ENCODE measurements at regions not wholly inside any gene's neighbourhood (a gene's known extent, or its start where the extent isn't known, plus 50 kb on each side); places are given as distances from the start of the nearest gene placed in this dataset.
"Not testable (repeated sequence)": the region's sequence is repeated elsewhere in the genome, so short reads cannot be mapped to it uniquely, and the experiment has no call there.

GRCh38 chr4:3381208-3381607 lies 60.6 kb upstream of the HGFAC start:
- peaks cover 22% of the 10 kb centered on the region for H3K9me3 ChIP-seq (ENCODE audit: insufficient read depth, low read depth, low read length)
- WGBS: 83% methylated on average over 5 of the region's 5 CpGs

DNA sequence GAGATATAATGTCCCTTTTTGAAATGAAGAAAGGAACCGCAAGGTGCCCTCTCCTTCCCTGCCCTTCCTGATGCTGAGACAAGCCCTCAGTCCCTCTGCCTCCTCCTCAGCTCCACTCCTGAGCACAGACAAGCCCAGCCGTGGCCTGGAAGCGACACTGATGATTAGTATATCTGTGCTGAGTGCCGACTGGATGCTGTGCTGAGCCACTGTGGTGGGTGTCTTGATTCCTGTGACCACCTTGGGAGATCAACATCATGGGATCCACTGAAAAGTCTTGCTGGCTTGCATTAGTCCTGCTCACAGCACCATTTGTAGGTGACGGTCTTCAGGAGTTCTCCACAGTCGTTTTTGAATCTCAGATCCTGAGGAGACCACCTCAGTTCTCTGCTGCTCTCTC lies 59.5 kb upstream of the HGFAC start:
- Histone ChIP-seq H3K27ac (ENCODE audit: low read depth, low read length) (no peak overlapping the region), H3K9ac (ENCODE audit: low read depth, low read length) (no peak overlapping the region), H3K27me3 (ENCODE audit: insufficient read depth, low read length) (no peaks in the 10 kb centered on the region), H3K4me1 (ENCODE audit: insufficient read depth, low read length) (peaks cover 7% of the 10 kb centered on the region; the same call in 1 of the 2 replicates), H3K36me3 (ENCODE audit: insufficient read depth, low read length) (no peaks in the 10 kb centered on the region; the same call in 1 of the 2 replicates), H3K9me3 (ENCODE audit: insufficient read depth, low read depth, low read length) (peaks cover 22% of the 10 kb centered on the region), H3K4me3 (ENCODE audit: low read length) (no peak overlapping the region)
- WGBS: 91% methylated on average over 6 of the region's 6 CpGs

More at GRCh38 chr4:3381208-3381607, 60.6 kb upstream of the HGFAC start:
- not testable (repeated sequence) for H3K4me3 ChIP-seq (ENCODE audit: low read length); H3K36me3 ChIP-seq (ENCODE audit: insufficient read depth, low read length); H3K27ac ChIP-seq (ENCODE audit: low read depth, low read length); H3K4me1 ChIP-seq (ENCODE audit: insufficient read depth, low read length); H3K9ac ChIP-seq (ENCODE audit: low read depth, low read length); H3K27me3 ChIP-seq (ENCODE audit: insufficient read depth, low read length)

DNA sequence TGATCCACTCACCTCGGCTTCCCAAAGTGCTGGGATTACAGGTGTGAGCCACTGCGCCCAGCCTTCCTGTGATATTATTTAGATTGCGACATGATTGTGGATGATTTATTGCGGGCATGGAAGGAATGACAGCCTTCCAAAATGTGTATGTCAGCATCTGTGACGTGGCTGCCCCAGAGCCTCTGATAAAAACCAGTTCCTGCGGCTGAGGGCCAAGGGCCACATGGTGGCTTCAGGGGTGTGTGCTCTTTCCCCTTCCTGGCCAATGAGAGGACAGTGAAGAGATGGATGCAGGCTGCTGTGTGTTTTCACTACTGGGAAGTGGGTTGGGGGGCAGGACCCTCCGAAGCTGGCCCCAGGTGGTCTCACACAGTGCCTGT lies 57.4 kb upstream of the HGFAC start:
- peaks cover 18% of the 10 kb centered on the region for H3K9me3 ChIP-seq (ENCODE audit: insufficient read depth, low read depth, low read length)
- no peak overlapping the region for H3K4me3 ChIP-seq (ENCODE audit: low read length)
- H3K27ac ChIP-seq (ENCODE audit: low read depth, low read length): no peak overlapping the region
- no peaks in the 10 kb centered on the region for H3K36me3 ChIP-seq (ENCODE audit: insufficient read depth, low read length)
- peaks cover 25% of the 10 kb centered on the region for H3K4me1 ChIP-seq (ENCODE audit: insufficient read depth, low read length)
- 91% methylated on average over 7 of the region's 7 CpGs for WGBS
- no peaks in the 10 kb centered on the region for H3K27me3 ChIP-seq (ENCODE audit: insufficient read depth, low read length)
- H3K9ac ChIP-seq (ENCODE audit: low read depth, low read length): no peak overlapping the region

DNA sequence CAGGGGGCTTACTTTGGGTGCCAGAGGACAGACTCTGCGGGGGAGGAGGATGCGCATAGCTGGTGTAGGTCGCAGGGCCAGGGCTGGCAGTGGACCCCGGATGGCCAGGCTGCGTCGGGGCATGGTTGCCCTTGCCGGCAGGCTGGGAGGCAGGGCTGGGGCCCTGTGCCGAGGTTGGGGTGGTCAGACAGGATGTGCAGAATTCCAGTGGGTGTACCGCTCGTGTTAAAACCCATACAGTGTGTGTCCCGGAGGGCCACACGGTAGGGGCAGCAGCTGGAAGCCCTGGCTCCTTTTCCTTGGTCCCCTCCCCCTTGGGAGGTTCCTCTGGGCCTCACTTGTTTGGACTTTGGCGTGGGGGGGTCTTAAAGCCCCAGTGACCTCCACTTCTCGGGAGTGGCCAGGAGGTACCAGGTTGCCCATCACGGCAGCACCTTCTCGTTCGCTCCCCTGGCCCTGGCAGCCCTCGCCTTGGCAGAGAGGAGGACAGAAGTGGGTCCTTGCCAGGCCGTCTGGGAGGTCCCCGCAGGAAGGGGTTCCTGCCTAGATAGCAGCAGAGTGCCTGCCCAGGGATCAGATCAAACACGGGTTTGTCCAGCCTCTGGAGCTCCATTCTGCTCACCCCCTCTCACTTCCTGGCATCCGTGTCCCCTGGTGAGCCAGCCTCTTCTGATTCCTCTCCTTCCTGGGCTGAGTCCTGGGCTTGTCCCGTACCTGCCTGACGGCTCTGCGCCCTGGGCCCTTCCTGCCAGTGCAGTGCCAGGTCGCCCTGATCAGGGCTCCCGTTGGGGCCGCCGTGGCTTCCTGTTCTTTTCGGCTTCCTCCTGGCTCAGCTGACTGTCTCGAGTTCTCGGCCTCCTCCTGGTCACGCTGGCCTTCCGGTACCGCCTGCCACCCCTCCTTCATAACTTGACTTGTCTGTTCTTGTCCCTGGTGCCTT lies 56.7 kb upstream of the HGFAC start:
- Histone ChIP-seq H3K27me3 (ENCODE audit: insufficient read depth, low read length) (no peaks in the 10 kb centered on the region), H3K27ac (ENCODE audit: low read depth, low read length) (no peak overlapping the region), H3K9me3 (ENCODE audit: insufficient read depth, low read depth, low read length) (peaks cover 11% of the 10 kb centered on the region), H3K36me3 (ENCODE audit: insufficient read depth, low read length) (no peaks in the 10 kb centered on the region), H3K4me3 (ENCODE audit: low read length) (no peak overlapping the region), H3K4me1 (ENCODE audit: insufficient read depth, low read length) (peaks cover 25% of the 10 kb centered on the region), H3K9ac (ENCODE audit: low read depth, low read length) (no peak overlapping the region)
- 91% methylated on average over 35 of the region's 35 CpGs for WGBS

GRCh38 chr4:3385711-3386420 lies 55.9 kb upstream of the HGFAC start:
- peaks cover 3% of the 10 kb centered on the region; the same call in 1 of the 2 replicates for H3K9me3 ChIP-seq (ENCODE audit: insufficient read depth, low read depth, low read length)
- no peaks in the 10 kb centered on the region for H3K36me3 ChIP-seq (ENCODE audit: insufficient read depth, low read length)
- no peak overlapping the region for H3K4me3 ChIP-seq (ENCODE audit: low read length)
- no peaks in the 10 kb centered on the region for H3K27me3 ChIP-seq (ENCODE audit: insufficient read depth, low read length)
- H3K27ac ChIP-seq (ENCODE audit: low read depth, low read length): no peak overlapping the region
- 93% methylated on average over 21 of the region's 21 CpGs for WGBS
- peaks cover 33% of the 10 kb centered on the region for H3K4me1 ChIP-seq (ENCODE audit: insufficient read depth, low read length)
- H3K9ac ChIP-seq (ENCODE audit: low read depth, low read length): no peak overlapping the region

DNA sequence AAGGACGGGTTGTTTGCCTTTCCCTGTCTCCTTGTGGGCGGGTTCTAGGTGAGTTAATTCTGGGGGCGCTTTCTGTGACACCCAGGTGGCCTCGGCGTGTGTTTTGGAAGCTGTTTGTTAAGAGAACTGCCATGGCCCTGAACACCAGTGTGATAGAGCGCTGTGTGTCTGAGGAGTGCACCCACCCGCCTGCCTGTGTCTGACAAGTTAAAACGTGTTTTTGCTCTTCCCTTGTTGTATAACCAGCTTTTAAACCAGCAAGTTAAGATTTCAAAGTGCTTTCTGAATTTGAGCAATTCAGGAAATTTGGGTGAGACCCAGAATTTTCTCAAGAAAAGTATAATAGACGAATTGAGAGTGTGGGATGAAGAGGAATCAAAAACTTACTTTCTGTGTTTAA lies 55.2 kb upstream of the HGFAC start:
- WGBS: 87% methylated on average over 9 of the region's 9 CpGs
- no peak overlapping the region for H3K9ac ChIP-seq (ENCODE audit: low read depth, low read length)
- no peaks in the 10 kb centered on the region for H3K9me3 ChIP-seq (ENCODE audit: insufficient read depth, low read depth, low read length)
- no peak overlapping the region for H3K27ac ChIP-seq (ENCODE audit: low read depth, low read length)
- H3K4me1 ChIP-seq (ENCODE audit: insufficient read depth, low read length): peaks cover 40% of the 10 kb centered on the region
- no peaks in the 10 kb centered on the region for H3K36me3 ChIP-seq (ENCODE audit: insufficient read depth, low read length)
- H3K4me3 ChIP-seq (ENCODE audit: low read length): no peak overlapping the region
- no peaks in the 10 kb centered on the region for H3K27me3 ChIP-seq (ENCODE audit: insufficient read depth, low read length)

- 69% methylated on average over 13 of the region's 15 CpGs for WGBS
- Histone ChIP-seq H3K4me1 (ENCODE audit: insufficient read depth, low read length) (peaks cover 47% of the 10 kb centered on the region), H3K9me3 (ENCODE audit: insufficient read depth, low read depth, low read length) (no peaks in the 10 kb centered on the region), H3K9ac (ENCODE audit: low read depth, low read length) (no peak overlapping the region), H3K27ac (ENCODE audit: low read depth, low read length) (no peak overlapping the region), H3K4me3 (ENCODE audit: low read length) (no peak overlapping the region), H3K27me3 (ENCODE audit: insufficient read depth, low read length) (no peaks in the 10 kb centered on the region), H3K36me3 (ENCODE audit: insufficient read depth, low read length) (no peaks in the 10 kb centered on the region)
These were observed 54.4 kb upstream of the HGFAC start for GRCh38 chr4:3387154-3387942.

DNA sequence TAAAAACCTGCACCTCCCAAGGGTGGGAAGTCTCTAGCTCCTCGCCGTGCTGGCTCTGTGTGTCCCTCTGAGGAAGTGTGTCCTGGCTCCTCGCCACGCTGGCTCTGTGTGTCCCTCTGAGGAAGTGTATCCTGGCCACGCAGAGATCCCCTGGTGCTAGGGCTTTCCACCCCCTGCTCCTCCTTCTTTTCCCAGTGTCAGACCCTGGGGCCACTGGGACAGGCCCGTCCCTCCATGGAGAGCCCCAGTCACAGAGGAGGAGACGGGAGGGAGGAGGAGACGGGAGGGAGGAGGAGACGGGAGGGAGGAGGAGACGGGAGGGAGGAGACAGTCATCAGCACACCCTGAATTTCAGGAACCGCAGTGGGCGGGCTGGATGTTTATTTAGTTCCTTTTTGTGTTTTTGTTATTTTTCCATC lies 53.8 kb upstream of the HGFAC start:
- H3K9ac ChIP-seq (ENCODE audit: low read depth, low read length): no peak overlapping the region
- no peaks in the 10 kb centered on the region for H3K27me3 ChIP-seq (ENCODE audit: insufficient read depth, low read length)
- H3K27ac ChIP-seq (ENCODE audit: low read depth, low read length): no peak overlapping the region
- no peaks in the 10 kb centered on the region for H3K36me3 ChIP-seq (ENCODE audit: insufficient read depth, low read length)
- H3K9me3 ChIP-seq (ENCODE audit: insufficient read depth, low read depth, low read length): no peaks in the 10 kb centered on the region
- WGBS: 35% methylated on average over 12 of the region's 12 CpGs
- H3K4me3 ChIP-seq (ENCODE audit: low read length): no peak overlapping the region
- peaks cover 48% of the 10 kb centered on the region for H3K4me1 ChIP-seq (ENCODE audit: insufficient read depth, low read length)

DNA sequence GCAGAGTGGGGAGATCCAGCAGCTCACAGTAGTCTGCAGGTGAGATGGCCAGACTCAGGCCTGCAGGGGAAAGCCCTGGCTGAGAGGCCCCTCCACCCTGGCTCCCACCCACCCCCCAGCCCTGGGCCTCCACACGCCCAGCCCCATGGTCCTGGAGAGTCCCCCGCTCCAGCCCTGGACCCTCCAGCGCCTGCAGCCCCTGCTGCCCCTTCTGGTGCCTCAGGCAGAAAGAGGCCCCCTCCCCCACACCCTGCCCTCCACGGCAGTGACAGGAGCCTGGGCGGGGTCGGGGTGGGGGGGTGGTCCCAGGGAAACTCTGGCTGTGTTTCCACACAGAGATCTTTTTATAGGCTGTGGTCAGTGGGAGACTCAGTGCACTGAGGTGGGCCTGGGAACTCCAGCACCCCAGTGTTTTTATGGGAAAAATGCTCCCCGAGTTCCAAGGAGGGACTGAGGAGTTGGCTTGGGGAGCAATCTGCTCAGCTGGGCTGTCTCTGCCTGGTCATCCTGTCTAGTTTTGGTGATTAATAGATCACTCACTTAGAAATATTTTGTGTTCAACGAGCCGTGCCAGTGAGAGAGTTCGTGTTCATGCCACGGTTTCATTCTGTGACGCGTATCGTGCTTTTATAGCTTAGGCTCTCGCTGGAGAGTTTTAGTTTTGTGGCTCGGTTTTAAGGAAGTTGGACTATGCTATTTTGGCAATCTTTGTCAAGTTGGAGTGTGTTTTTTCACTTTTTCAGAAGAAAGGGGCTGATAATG lies 53.1 kb upstream of the HGFAC start:
- no peak overlapping the region for H3K27ac ChIP-seq (ENCODE audit: low read depth, low read length)
- H3K4me1 ChIP-seq (ENCODE audit: insufficient read depth, low read length): peaks cover 48% of the 10 kb centered on the region
- no peaks in the 10 kb centered on the region for H3K9me3 ChIP-seq (ENCODE audit: insufficient read depth, low read depth, low read length)
- H3K27me3 ChIP-seq (ENCODE audit: insufficient read depth, low read length): no peaks in the 10 kb centered on the region
- no peak overlapping the region for H3K4me3 ChIP-seq (ENCODE audit: low read length)
- WGBS: 45% methylated on average over 16 of the region's 16 CpGs
- H3K9ac ChIP-seq (ENCODE audit: low read depth, low read length): no peak overlapping the region
- H3K36me3 ChIP-seq (ENCODE audit: insufficient read depth, low read length): no peaks in the 10 kb centered on the region

All from HUES64 (cell line).